HG03159 (cell line): ENCODE measurements at regions not wholly inside any gene's neighbourhood (a gene's known extent, or its start where the extent isn't known, plus 50 kb on each side); places are given as distances from the start of the nearest gene placed in this dataset.
"Not testable (repeated sequence)": the region's sequence is repeated elsewhere in the genome, so short reads cannot be mapped to it uniquely, and the experiment has no call there.

Experiments
- ATAC-seq: cut with Tn5 transposase; IDR thresholded peaks from one replicate; pipeline ENCODE4 v1.9.1; 2021; ENCODE audit warnings: mild to moderate bottlenecking, moderate library complexity; ENCODE audit not compliant: unreplicated experiment

GRCh38 chr3:130800829-130801228 is 54.2 kb upstream of the PIK3R4 start:
- no peak for ATAC-seq

GRCh38 chr3:130801473-130801872 is 54.8 kb upstream of the PIK3R4 start:
- no peak for ATAC-seq

GRCh38 chr3:130811557-130811956 is 64.9 kb upstream of the PIK3R4 start:
- ATAC-seq: no peak

GRCh38 chr3:130814691-130815472 is 68.3 kb upstream of the PIK3R4 start:
- ATAC-seq: no peak

- no peak for ATAC-seq
These were observed 70.2 kb upstream of the PIK3R4 start for GRCh38 chr3:130816561-130817445.

GRCh38 chr3:130818066-130818465 is 71.4 kb upstream of the PIK3R4 start:
- ATAC-seq: not testable (repeated sequence)

GRCh38 chr3:130820976-130821375 is 72.9 kb upstream of the ATP2C1 start:
- ATAC-seq: no peak

- no peak for ATAC-seq
These were observed 72.1 kb upstream of the ATP2C1 start for GRCh38 chr3:130821806-130822205.

- ATAC-seq: no peak
These were observed 70.5 kb upstream of the ATP2C1 start for GRCh38 chr3:130823241-130823884.

GRCh38 chr3:130823996-130824395 is 69.9 kb upstream of the ATP2C1 start:
- no peak for ATAC-seq

- ATAC-seq: no peak
These were observed 68.1 kb upstream of the ATP2C1 start for GRCh38 chr3:130825762-130826299.

GRCh38 chr3:130826516-130827182 is 67.2 kb upstream of the ATP2C1 start:
- no peak for ATAC-seq

GRCh38 chr3:130827486-130827885 is 66.4 kb upstream of the ATP2C1 start:
- no peak for ATAC-seq

- ATAC-seq: no peak
These were observed 64.6 kb upstream of the ATP2C1 start for GRCh38 chr3:130828948-130829947.

GRCh38 chr3:130831719-130832400 is 62.0 kb upstream of the ATP2C1 start:
- no peak for ATAC-seq

GRCh38 chr3:130832401-130832746 is 61.5 kb upstream of the ATP2C1 start:
- ATAC-seq: not testable (repeated sequence)

- ATAC-seq: no peak
These were observed 59.4 kb upstream of the ATP2C1 start for GRCh38 chr3:130834476-130834875.

GRCh38 chr3:130835483-130835882 is 58.4 kb upstream of the ATP2C1 start:
- ATAC-seq: no peak
